Esophagus squamous epithelium (tissue), 4 donors: ENCODE measurements at regions not wholly inside any gene's neighbourhood (a gene's known extent, or its start where the extent isn't known, plus 50 kb on each side); places are given as distances from the start of the nearest gene placed in this dataset.
"Not testable (repeated sequence)": the region's sequence is repeated elsewhere in the genome, so short reads cannot be mapped to it uniquely, and the experiment has no call there.

Experiments
- CTCF ChIP-seq, 6 experiments: fragments of 450-650 bp in 4 of 6; fragments of 200-600 bp in 2 of 6; sonication (generic) in 2 of 6; IDR thresholded peaks; one replicate each; pipeline ENCODE4 v1.5.1; 2016 to 2019; ENCODE audit warnings: antibody characterized with exemption in 6 of 6, mild to moderate bottlenecking in 4 of 6, moderate library complexity in 4 of 6
- POLR2A ChIP-seq, 4 donors: fragments of 450-650 bp; IDR thresholded peaks; one replicate each; pipeline ENCODE4 v1.6.1; 2017; ENCODE audit warnings: antibody characterized with exemption in 4 of 4, mild to moderate bottlenecking in 4 of 4, moderate library complexity in 3 of 4

GRCh38 chr2:224113930-224114329, 74.8 kb upstream of the SERPINE2 start:
- not testable (repeated sequence) for TF ChIP-seq CTCF, POLR2A (IDR thresholded peaks at IDR 0.05)
